Gastroesophageal sphincter (tissue), 3 donors: ENCODE measurements at regions not wholly inside any gene's neighbourhood (a gene's known extent, or its start where the extent isn't known, plus 50 kb on each side); places are given as distances from the start of the nearest gene placed in this dataset.

ENCODE experiments used
- EP300 ChIP-seq: sonication (generic); formaldehyde crosslinking; IDR thresholded peaks from one replicate; pipeline ENCODE4 v1.6.1; 2017; ENCODE audit warnings: antibody characterized with exemption, mild to moderate bottlenecking
- POLR2A ChIP-seq, 2 donors: fragments of 450-650 bp; IDR thresholded peaks; one replicate each; pipeline ENCODE4 v1.6.1; 2017; ENCODE audit warnings: antibody characterized with exemption in 2 of 2, mild to moderate bottlenecking in 2 of 2, moderate library complexity in 1 of 2
- POLR2AphosphoS5 ChIP-seq: sonication (generic); formaldehyde crosslinking; IDR thresholded peaks from one replicate; pipeline ENCODE4 v1.6.1; 2017; ENCODE audit warnings: antibody characterized with exemption
- TF ChIP-seq, protein P1 (sequence below), 4 experiments: fragments of 200-600 bp in 2 of 4; fragments of 450-650 bp in 2 of 4; sonication (generic) in 1 of 4; IDR thresholded peaks; one replicate each; pipeline ENCODE4 v1.5.1; 2017 to 2019; ENCODE audit warnings: antibody characterized with exemption in 4 of 4, mild to moderate bottlenecking in 2 of 4, moderate library complexity in 2 of 4

DNA sequence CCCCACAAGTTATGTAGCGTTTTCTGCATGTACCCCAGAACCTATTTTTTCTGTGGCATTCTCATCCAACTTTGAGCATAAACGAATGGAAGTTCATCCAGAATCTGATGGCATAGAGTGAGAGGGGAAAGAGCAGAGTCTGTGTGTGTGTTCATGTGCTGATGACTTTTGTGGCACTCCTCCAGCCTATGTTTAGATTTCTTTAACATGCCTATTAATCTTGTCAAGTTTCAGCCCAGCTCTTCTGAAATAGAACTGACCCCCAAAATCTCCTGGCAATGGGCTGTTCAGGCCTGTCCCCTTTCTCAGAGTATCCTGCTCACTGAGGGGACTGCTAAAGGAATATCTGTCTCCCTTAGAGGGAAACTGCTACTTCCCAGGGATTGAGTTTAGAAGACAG is 56.4 kb upstream of the NEO1 start:
- TF ChIP-seq EP300 (no peak), POLR2A (IDR thresholded peaks at IDR 0.05) (no peak), POLR2AphosphoS5 (no peak)
- TF ChIP-seq, protein P1, sequence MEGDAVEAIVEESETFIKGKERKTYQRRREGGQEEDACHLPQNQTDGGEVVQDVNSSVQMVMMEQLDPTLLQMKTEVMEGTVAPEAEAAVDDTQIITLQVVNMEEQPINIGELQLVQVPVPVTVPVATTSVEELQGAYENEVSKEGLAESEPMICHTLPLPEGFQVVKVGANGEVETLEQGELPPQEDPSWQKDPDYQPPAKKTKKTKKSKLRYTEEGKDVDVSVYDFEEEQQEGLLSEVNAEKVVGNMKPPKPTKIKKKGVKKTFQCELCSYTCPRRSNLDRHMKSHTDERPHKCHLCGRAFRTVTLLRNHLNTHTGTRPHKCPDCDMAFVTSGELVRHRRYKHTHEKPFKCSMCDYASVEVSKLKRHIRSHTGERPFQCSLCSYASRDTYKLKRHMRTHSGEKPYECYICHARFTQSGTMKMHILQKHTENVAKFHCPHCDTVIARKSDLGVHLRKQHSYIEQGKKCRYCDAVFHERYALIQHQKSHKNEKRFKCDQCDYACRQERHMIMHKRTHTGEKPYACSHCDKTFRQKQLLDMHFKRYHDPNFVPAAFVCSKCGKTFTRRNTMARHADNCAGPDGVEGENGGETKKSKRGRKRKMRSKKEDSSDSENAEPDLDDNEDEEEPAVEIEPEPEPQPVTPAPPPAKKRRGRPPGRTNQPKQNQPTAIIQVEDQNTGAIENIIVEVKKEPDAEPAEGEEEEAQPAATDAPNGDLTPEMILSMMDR (IDR thresholded peaks at IDR 0.05): no peak
